HL-60/S4 treated with retinoic acid at 250 ng/mL for 4 days and 3 days (cell line): ENCODE measurements at regions not wholly inside any gene's neighbourhood (a gene's known extent, or its start where the extent isn't known, plus 50 kb on each side); places are given as distances from the start of the nearest gene placed in this dataset.
"Not testable (repeated sequence)": the region's sequence is repeated elsewhere in the genome, so short reads cannot be mapped to it uniquely, and the experiment has no call there.

ENCODE experiments used
- in situ Hi-C: fragments of 300-500 bp; cut with MboI; formaldehyde crosslinking; loops from 2 replicates; pipeline ENCODE4 v1.7.0; 2022; ENCODE audit warnings: low sequenced_read_pairs

DNA sequence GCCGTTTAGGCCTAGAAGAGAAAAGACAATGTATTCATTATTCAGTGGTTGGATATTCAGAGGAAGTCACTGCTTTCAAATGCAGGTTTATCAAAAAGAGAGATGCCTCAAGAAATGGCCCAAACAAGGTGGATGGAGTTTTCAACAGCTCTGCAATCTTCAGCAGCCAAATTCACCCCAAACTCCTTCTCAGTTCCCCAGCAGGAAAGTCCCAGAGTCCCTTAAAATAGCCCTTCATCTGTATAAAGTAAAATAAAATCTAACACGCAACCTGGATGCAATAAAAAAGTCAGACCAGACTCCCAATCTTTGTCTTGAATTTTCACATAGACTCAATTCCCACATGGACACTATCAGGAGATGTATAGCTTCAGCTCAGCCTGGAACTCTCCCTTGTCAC is 101.6 kb upstream of the SPATA12 start:
- in situ Hi-C loops, result no loop called here

DNA sequence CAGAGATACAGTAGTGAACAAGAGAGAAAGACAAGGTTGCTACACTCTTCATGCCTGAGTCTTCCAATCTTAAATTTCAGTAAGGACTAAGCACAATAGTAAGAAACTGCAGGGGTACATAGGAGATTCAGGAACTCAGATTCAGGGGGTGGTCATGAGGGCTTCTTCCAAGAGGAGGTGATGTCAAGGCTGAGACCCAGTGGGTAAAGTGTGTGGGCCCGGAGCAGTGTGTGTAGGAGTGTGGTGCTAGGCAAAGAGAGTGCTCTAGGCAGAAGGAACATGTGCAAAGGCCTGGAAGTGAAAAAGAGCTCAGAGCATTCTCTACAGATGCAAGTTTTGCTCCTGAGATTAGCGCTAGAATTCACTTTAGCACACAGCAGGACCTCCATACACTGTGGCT is 102.9 kb upstream of the SPATA12 start:
- in situ Hi-C loops, result no loop called here

DNA sequence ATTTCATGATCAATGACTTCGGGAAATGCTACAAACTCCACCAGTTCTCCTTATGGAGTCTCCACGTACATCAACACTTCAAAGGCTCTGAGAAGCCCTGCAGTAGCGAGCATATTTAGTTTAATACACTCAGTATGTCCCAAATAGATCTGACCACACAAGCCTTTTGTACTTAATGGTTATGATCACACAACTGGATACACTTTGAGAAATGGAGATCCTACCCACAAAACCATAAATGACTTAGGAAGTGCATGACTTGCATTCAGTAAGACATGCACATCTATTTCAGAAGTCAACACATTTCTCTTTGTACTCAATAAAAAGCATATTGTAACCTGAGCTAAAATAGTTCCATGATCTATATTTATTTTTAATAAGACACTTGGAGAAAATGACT is 103.6 kb upstream of the SPATA12 start:
- in situ Hi-C loops, result no loop called here

- in situ Hi-C loops, result no loop called here
Measured at GRCh38 chr3:56955492-56956111, 104.9 kb upstream of the SPATA12 start.

DNA sequence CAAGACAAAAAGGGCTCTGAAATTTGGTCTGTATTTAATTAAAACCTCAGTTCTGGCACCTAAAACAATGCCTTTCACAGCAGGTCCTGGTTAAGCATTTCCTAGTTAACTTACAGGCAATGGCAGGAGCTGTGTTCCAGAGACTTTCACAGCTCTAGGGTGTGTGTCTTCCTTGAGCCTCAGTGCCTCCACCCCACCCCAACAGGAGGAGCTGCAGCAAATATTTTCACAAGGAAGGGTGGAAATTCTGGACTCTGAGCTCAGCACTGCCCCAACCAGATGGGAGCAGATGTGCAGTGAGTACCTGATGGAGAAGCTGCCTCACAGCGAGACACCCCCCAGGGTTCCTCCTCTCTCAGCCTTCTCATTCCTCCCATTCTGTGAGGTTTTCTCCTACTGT is 106.3 kb upstream of the SPATA12 start:
- in situ Hi-C loops, result no loop called here

GRCh38 chr3:56952846-56953245 is 107.6 kb upstream of the SPATA12 start:
- in situ Hi-C loops, result no loop called here

DNA sequence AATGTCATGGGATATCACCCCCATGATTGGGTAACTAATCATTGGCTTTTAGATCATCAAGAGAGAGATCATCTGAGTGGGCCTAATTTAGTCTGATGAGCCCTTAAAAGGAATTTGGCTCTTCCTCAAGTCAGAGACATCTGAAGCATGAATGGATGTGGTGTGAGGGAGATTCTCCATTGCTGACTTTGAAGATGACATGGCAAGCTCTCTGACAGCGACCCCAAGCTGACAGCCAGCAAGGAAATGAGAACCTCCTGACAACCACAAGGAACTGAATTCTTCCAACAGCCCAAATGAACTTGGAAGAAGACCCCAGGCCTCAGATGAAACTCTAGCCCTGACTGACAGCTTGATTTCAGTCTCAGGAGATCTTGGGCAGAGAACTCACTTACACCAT is 108.4 kb upstream of the SPATA12 start:
- in situ Hi-C loops, result no loop called here

- in situ Hi-C loops, result no loop called here
Measured at GRCh38 chr3:56951366-56951765, 109.1 kb upstream of the SPATA12 start.

GRCh38 chr3:56945378-56945777 is 115.1 kb upstream of the SPATA12 start:
- in situ Hi-C loops, result not testable (repeated sequence)

- in situ Hi-C loops, result no loop called here
Measured at GRCh38 chr3:56942523-56942922, 117.9 kb upstream of the SPATA12 start.

DNA sequence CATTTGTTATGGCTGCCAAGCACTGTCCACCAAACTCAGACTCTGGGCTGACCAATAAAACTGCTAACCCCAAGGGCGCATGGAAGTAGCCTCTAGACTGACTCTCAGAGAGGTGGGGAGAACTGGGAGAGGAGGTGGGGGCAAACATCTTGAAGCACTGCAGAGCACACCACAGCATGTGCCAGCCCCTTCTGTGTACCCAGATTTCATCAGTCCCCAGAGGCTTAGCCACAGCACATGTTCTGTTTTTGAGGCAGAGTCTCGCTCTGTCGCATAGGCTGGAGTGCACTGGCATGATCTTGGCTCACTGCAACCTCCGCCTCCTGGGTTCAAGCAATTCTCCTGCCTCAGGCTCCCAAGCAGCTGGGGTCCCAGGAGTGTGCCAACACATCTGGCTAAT is 119.5 kb upstream of the SPATA12 start:
- in situ Hi-C loops, result no loop called here

- in situ Hi-C loops, result no loop called here
Measured at GRCh38 chr3:56940321-56940720, 120.1 kb upstream of the SPATA12 start.

DNA sequence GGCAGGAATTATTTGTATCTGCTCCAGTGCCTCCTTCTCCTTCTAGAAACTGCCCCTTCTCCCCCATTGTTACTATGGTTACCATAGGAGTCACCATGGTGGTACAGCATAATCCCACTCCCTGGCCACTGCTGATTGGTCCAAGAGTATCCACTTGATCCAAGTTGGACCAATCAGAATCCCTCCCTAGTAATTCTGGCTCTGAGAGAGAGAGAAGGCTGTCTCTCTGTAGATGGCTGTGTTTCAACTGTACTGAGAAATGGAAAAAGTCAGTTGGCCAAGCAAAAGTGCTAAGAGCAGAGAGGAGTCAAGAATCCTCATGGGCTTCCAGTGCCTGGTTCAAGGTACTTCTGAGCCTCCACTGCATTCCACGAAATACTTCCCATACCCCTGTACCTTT is 120.6 kb upstream of the SPATA12 start:
- in situ Hi-C loops, result no loop called here

- in situ Hi-C loops, result no loop called here
Measured at GRCh38 chr3:56938530-56938929, 121.9 kb upstream of the SPATA12 start.

DNA sequence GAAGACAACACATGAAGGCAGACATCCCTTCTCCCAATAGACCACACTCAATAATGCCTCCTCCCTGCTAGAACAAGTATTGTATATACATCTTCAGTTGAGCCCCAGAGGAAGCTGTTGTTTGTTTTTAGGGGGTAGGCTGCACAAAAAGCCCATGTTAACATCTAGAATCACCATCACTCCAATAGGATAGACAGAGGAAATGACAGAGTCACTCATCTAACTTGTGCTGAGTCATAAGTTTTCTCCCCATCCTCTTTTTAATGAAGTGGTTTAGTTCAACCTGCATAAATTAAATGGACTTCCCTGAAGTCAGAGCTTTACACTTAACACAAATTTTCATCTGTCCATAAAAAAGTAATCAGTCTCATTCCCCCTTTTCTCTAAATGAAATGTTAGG is 122.9 kb upstream of the SPATA12 start:
- in situ Hi-C loops, result no loop called here

- in situ Hi-C loops, result no loop called here
Measured at GRCh38 chr3:56935811-56936210, 124.7 kb upstream of the SPATA12 start.

GRCh38 chr3:56934481-56934880 is 126.0 kb upstream of the SPATA12 start:
- in situ Hi-C loops, result not testable (repeated sequence)

DNA sequence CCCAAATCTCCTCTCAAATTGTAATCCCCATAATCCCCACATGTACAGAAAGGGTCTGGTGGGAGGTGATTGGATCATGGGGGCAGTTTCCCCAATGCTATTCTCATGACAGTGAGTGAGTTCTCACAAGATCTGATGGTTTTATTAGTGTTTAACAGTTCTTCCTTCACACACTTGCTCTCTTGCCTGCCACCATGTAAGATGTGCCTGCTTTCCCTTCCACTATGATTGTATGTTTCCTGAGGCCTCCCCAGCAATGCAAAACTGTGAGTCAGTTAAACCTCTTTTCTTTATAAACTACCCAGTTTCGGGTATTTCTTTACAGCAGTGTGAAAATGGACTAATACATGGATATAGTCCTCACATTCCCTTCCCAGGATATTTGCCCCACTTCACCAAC is 126.7 kb upstream of the SPATA12 start:
- in situ Hi-C loops, result no loop called here

- in situ Hi-C loops, result no loop called here
Measured at GRCh38 chr3:56932866-56933265, 127.6 kb upstream of the SPATA12 start.

DNA sequence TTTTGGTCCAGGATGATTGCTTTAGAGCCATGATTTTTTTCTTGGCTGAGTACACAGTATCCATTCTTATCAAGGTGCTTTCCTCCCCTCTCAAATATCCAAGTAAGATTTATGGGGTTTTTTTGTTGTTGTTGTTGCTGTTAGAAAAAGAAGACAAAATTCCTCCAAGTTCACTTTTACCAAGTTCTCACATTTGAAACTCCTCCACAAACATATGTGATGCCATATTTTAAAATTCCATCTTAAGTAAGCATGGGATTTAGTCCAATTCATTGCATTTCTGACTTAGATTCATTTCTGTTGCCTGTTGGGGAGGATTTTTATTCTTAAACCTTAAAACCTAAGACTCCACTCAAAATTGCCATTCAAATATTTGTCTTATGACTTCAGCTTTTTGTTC is 128.6 kb upstream of the SPATA12 start:
- in situ Hi-C loops, result no loop called here

- in situ Hi-C loops, result no loop called here
Measured at GRCh38 chr3:56930706-56931105, 129.0 kb upstream of the ARHGEF3 start.

DNA sequence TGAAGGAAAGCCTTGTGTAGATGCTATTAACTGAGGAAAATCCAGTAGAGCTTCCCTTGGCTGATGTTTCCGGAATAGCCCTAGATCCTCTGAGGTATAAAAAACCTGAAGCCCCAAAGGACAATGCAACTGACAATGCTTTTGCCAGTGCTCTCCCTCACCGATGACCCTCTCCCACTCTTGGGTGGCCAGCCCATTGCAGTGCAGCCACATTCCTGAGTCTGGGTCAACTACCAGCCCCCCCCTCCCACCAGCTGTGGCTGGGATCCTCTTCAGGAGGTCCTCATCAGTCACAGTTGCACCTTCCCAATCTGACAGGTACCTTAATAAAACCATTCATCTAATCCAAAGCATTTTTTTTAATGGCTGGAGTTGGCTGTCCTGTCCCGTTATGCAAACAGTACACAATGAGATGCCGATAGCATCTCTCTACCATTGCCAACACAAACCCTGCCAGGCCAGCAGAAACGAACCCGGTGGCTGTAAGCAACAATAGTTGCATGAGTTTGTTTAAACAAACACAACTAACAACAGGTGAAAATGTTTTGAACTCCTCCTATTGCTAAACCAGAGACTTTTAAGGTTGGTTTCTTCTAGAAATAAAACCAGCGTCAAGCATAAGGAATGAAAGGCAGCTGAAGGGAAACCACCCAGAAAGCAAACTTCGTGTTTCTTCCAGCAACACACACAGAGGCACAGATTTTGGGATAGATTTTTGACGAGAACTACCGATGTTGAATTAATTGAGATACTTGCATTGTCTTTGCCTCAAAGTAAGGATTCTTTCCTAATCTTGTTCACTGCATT is 128.3 kb upstream of the ARHGEF3 start:
- in situ Hi-C loops, result no loop called here
